Lower leg skin (tissue), 4 donors: ENCODE measurements at regions not wholly inside any gene's neighbourhood (a gene's known extent, or its start where the extent isn't known, plus 50 kb on each side); places are given as distances from the start of the nearest gene placed in this dataset.

Experiments used
- DNase-seq, 2 donors: peaks; one replicate each; pipeline ENCODE4 v3.0.0-alpha.2; 2019; ENCODE audit warnings: low spot score in 2 of 2
- H3K4me3 ChIP-seq: fragments of 200-600 bp; sonication (generic); 2 replicates; pipeline ENCODE4 v1.5.1; 2017; ENCODE audit warnings: mild to moderate bottlenecking, low read depth; ENCODE audit not compliant: poor library complexity, severe bottlenecking
- POLR2A ChIP-seq, 2 donors: fragments of 450-650 bp; IDR thresholded peaks; one replicate each; pipeline ENCODE4 v1.6.1; 2016 to 2017; ENCODE audit warnings: antibody characterized with exemption in 2 of 2, mild to moderate bottlenecking in 1 of 2, moderate library complexity in 1 of 2
- WGBS, 2 donors: methylation state at CpG; one replicate each; pipeline ENCODE4 v1.1.5; 2018; 5-methylcytosine and 5-hydroxymethylcytosine counted together
- intact Hi-C: fragments of 100-400 bp; cut with DNase I; formaldehyde crosslinking; loops from one replicate; pipeline ENCODE4 v1.15.0; 2023; ENCODE audit warnings: low total_unique reads
- TF ChIP-seq, protein P1 (sequence below), 3 donors: fragments of 450-650 bp; IDR thresholded peaks; one replicate each; pipeline ENCODE4 v1.5.1; 2016; ENCODE audit warnings: antibody characterized with exemption in 3 of 3, mild to moderate bottlenecking in 3 of 3, moderate library complexity in 2 of 3

- H3K4me3 ChIP-seq = no peak overlapping the region
- TF ChIP-seq, protein P1, sequence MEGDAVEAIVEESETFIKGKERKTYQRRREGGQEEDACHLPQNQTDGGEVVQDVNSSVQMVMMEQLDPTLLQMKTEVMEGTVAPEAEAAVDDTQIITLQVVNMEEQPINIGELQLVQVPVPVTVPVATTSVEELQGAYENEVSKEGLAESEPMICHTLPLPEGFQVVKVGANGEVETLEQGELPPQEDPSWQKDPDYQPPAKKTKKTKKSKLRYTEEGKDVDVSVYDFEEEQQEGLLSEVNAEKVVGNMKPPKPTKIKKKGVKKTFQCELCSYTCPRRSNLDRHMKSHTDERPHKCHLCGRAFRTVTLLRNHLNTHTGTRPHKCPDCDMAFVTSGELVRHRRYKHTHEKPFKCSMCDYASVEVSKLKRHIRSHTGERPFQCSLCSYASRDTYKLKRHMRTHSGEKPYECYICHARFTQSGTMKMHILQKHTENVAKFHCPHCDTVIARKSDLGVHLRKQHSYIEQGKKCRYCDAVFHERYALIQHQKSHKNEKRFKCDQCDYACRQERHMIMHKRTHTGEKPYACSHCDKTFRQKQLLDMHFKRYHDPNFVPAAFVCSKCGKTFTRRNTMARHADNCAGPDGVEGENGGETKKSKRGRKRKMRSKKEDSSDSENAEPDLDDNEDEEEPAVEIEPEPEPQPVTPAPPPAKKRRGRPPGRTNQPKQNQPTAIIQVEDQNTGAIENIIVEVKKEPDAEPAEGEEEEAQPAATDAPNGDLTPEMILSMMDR (IDR thresholded peaks at IDR 0.05) = no peak
- TF ChIP-seq POLR2A (IDR thresholded peaks at IDR 0.05) = no peak
- intact Hi-C loops = no loop called here
- no peak for DNase-seq
- WGBS, 2 donors = 10 to 17% methylated on average over 5 of the region's 5 CpGs
Observed at GRCh38 chr3:81910244-81910852, 148.9 kb upstream of the GBE1 start.

DNA sequence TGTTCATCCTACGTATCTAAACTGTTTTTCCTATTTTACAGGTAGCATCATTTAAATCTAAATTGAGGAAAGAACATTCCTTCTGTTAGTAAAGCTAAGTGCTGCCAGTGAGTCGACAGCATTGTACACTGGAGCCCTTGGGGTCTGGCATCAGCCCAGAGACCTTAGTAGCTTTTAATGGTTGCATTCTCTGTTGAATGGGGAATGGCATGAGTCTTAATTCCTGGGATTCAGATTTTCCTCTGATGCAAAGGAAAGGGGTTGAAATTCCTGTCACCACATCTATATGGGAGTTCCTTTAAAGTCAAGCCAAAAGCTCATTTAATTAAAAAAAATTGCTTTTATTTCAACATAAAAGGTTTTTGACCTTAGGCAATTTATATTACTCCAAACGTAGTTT is 148.4 kb upstream of the GBE1 start:
- DNase-seq = no peak
- TF ChIP-seq POLR2A (IDR thresholded peaks at IDR 0.05) = no peak
- TF ChIP-seq, protein P1 (IDR thresholded peaks at IDR 0.05) = no peak
- H3K4me3 ChIP-seq = no peak overlapping the region
- intact Hi-C loops = no loop called here
- 33 to 34% methylated on average over 3 of the region's 3 CpGs for WGBS, 2 donors

DNA sequence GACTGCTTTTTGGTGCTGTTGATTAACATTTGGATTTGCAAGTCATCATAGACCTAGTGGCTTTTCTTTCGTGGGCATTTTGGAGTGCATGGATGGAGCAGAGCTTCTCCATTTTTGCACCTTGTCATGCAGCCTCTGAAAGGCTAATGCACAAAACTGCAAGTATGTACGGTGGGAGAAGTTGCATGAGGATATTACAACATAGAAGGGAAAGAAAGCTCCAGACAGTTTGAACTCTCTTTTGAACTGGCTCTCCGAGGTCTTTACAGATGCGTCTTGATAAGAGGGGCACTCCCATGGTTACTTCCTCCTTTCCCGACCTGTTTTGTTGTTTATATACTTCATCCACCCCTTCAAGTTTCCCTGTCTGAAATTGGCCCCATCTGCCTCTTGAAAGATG is 147.1 kb upstream of the GBE1 start:
- intact Hi-C loops = no loop called here
- DNase-seq = no peak
- 58 to 74% methylated on average over 5 of the region's 5 CpGs for WGBS, 2 donors
- H3K4me3 ChIP-seq = no peak overlapping the region
- TF ChIP-seq, protein P1 (IDR thresholded peaks at IDR 0.05) = no peak
- TF ChIP-seq POLR2A (IDR thresholded peaks at IDR 0.05) = no peak

DNA sequence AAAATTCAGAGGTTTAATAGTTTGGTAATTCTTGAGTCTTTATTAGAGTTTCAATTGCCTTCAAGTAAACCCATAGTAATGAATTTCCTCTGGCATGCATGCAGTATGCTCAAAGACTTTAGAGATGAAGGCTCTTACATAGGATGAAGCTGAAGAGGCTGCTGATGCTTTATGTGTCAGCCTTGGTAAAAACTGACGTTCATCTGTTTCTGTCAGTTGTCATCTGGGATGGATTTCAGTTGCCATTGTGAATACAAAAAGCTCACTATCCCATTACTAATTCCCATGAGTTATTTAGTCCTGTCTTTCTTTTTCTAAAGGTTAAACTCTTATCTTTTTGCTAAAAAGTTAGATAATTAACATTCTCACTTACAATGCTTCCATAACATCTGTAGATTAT is 136.9 kb upstream of the GBE1 start:
- no peak overlapping the region for H3K4me3 ChIP-seq
- 76 to 87% methylated on average over 1 of the region's 1 CpG for WGBS, 2 donors
- intact Hi-C loops = no loop called here
- DNase-seq = no peak
- TF ChIP-seq POLR2A (IDR thresholded peaks at IDR 0.05) = no peak
- TF ChIP-seq, protein P1 (IDR thresholded peaks at IDR 0.05) = no peak

- intact Hi-C loops = no loop called here
- no peak for TF ChIP-seq POLR2A (IDR thresholded peaks at IDR 0.05)
- TF ChIP-seq, protein P1 (IDR thresholded peaks at IDR 0.05) = no peak
- H3K4me3 ChIP-seq = no peak overlapping the region
- WGBS, 2 donors = 79 to 80% methylated on average over 4 of the region's 4 CpGs
- no peak for DNase-seq
Observed at GRCh38 chr3:81894598-81894997, 133.2 kb upstream of the GBE1 start.
